Sciatic nerve (tissue), 2 donors: ENCODE measurements at regions not wholly inside any gene's neighbourhood (a gene's known extent, or its start where the extent isn't known, plus 50 kb on each side); places are given as distances from the start of the nearest gene placed in this dataset.
A peak's percentile ranks its signal among the peaks of the same experiment; 100 is the strongest.

Source experiments
- ATAC-seq: fragments of 200-7000 bp; cut with Tn5 transposase; one replicate; pipeline ENCODE4 v1.9.1; 2020; ENCODE audit warnings: mild to moderate bottlenecking, moderate library complexity
- DNase-seq: peaks from one replicate; pipeline ENCODE4 v3.0.0-alpha.2; 2020; ENCODE audit warnings: low spot score
- intact Hi-C: fragments of 100-400 bp; cut with DNase I; formaldehyde crosslinking; loops from one replicate; pipeline ENCODE4 v1.14.2; 2022
- donor health status: DM: no; HTN: no; CAD: no.
- donor health status: DM: no; HTN: no; CAD: no.

GRCh38 chrX:39516427-39516841, 581.3 kb downstream of the BCOR start:
- DNase-seq: no peak
- intact Hi-C loops: no loop called here
- no peak for ATAC-seq

GRCh38 chrX:39518476-39519029, 579.2 kb downstream of the BCOR start:
- intact Hi-C loops: no loop called here
- ATAC-seq: peak; percentile 35
- no peak for DNase-seq

- ATAC-seq: peak; percentile 50
- intact Hi-C loops: no loop called here
- DNase-seq: no peak
These were observed 578.7 kb downstream of the BCOR start for GRCh38 chrX:39519030-39519488.

- intact Hi-C loops: no loop called here
- ATAC-seq: no peak
These were observed 578.0 kb downstream of the BCOR start for GRCh38 chrX:39519566-39520301.

GRCh38 chrX:39525758-39526157, 572.0 kb downstream of the BCOR start:
- ATAC-seq (no peak), DNase-seq (no peak)
- intact Hi-C loops: no loop called here

More at GRCh38 chrX:39519566-39520301, 578.0 kb downstream of the BCOR start:
- DNase-seq: no peak

- DNase-seq: no peak
- intact Hi-C loops: no loop called here
- no peak for ATAC-seq
These were observed 570.7 kb downstream of the BCOR start for GRCh38 chrX:39527025-39527424.

GRCh38 chrX:39528161-39528916, 569.4 kb downstream of the BCOR start:
- DNase-seq (no peak), ATAC-seq (no peak)
- intact Hi-C loops: no loop called here

- intact Hi-C loops: no loop called here
- DNase-seq (no peak), ATAC-seq (no peak)
These were observed 565.0 kb downstream of the BCOR start for GRCh38 chrX:39532761-39533160.

GRCh38 chrX:39534949-39535348, 562.8 kb downstream of the BCOR start:
- no peak for DNase-seq
- intact Hi-C loops: no loop called here
- no peak for ATAC-seq

GRCh38 chrX:39536211-39536610, 561.5 kb downstream of the BCOR start:
- DNase-seq (no peak), ATAC-seq (peak; percentile 50)
- intact Hi-C loops: no loop called here

- no peak for ATAC-seq
These were observed 555.9 kb downstream of the BCOR start for GRCh38 chrX:39541881-39542280.

GRCh38 chrX:39542316-39542715, 555.4 kb downstream of the BCOR start:
- DNase-seq: no peak
- ATAC-seq: no peak
- intact Hi-C loops: no loop called here

More at GRCh38 chrX:39541881-39542280, 555.9 kb downstream of the BCOR start:
- intact Hi-C loops: no loop called here
- DNase-seq: no peak

- intact Hi-C loops: no loop called here
- no peak for DNase-seq
- ATAC-seq: no peak
These were observed 546.9 kb downstream of the BCOR start for GRCh38 chrX:39550795-39551361.

- ATAC-seq (no peak), DNase-seq (no peak)
- intact Hi-C loops: no loop called here
These were observed 546.0 kb downstream of the BCOR start for GRCh38 chrX:39551762-39552161.

GRCh38 chrX:39555431-39555830, 542.3 kb downstream of the BCOR start:
- intact Hi-C loops: no loop called here
- DNase-seq (no peak), ATAC-seq (no peak)

- DNase-seq: no peak
- ATAC-seq: no peak
- intact Hi-C loops: no loop called here
These were observed 541.7 kb downstream of the BCOR start for GRCh38 chrX:39556056-39556455.

GRCh38 chrX:39559229-39559628, 538.5 kb downstream of the BCOR start:
- ATAC-seq: no peak
- no peak for DNase-seq
- intact Hi-C loops: no loop called here

- DNase-seq (no peak), ATAC-seq (no peak)
- intact Hi-C loops: no loop called here
These were observed 537.5 kb downstream of the BCOR start for GRCh38 chrX:39560271-39560670.

GRCh38 chrX:39563178-39563577, 534.6 kb downstream of the BCOR start:
- no peak for DNase-seq
- intact Hi-C loops: no loop called here
- no peak for ATAC-seq

GRCh38 chrX:39564751-39565150, 533.0 kb downstream of the BCOR start:
- intact Hi-C loops: no loop called here
- DNase-seq (no peak), ATAC-seq (no peak)
